Naive B cell (primary cell): ENCODE measurements at regions not wholly inside any gene's neighbourhood (a gene's known extent, or its start where the extent isn't known, plus 50 kb on each side); places are given as distances from the start of the nearest gene placed in this dataset.

Experiments used
- ATAC-seq, 2 donors: fragments of 150-1000 bp; cut with Tn5 transposase; 2 replicates each; pipeline ENCODE4 v1.10.0; 2021; ENCODE audit warnings: low read depth in 2 of 2, mild to moderate bottlenecking in 2 of 2, moderate library complexity in 2 of 2
- DNase-seq: peaks from one replicate; pipeline ENCODE4 v3.0.0; 2022
- H3K27ac Mint-ChIP-seq, 6 donors: one replicate each; pipeline ENCODE4 v1.8.0; 2020 to 2022; ENCODE audit warnings: mild to moderate bottlenecking in 6 of 6, mixed read lengths in 6 of 6, moderate library complexity in 5 of 6, inconsistent platforms in 2 of 6
- H3K27me3 Mint-ChIP-seq, 3 donors: one replicate each; pipeline ENCODE4 v1.8.0; 2021 to 2022; ENCODE audit warnings: mixed read lengths in 3 of 3, mild to moderate bottlenecking in 1 of 3
- H3K36me3 Mint-ChIP-seq, 2 donors: one replicate each; pipeline ENCODE4 v1.8.0; 2020 to 2022; ENCODE audit warnings: mixed read lengths in 2 of 2, inconsistent platforms in 1 of 2, mild to moderate bottlenecking in 1 of 2
- H3K4me1 Mint-ChIP-seq, 3 donors: one replicate each; pipeline ENCODE4 v1.8.0; 2020 to 2022; ENCODE audit warnings: mixed read lengths in 3 of 3, inconsistent platforms in 1 of 3, mild to moderate bottlenecking in 1 of 3, moderate library complexity in 1 of 3
- H3K4me3 Mint-ChIP-seq, 8 donors: one replicate each; pipeline ENCODE4 v1.8.0; 2020 to 2022; ENCODE audit warnings: mild to moderate bottlenecking in 8 of 8, mixed read lengths in 8 of 8, moderate library complexity in 8 of 8, inconsistent platforms in 2 of 8
- H3K9me3 Mint-ChIP-seq, 7 donors: one replicate each; pipeline ENCODE4 v1.8.0; 2020 to 2022; ENCODE audit warnings: mixed read lengths in 7 of 7, mild to moderate bottlenecking in 5 of 7, inconsistent platforms in 2 of 7, moderate library complexity in 1 of 7

DNA sequence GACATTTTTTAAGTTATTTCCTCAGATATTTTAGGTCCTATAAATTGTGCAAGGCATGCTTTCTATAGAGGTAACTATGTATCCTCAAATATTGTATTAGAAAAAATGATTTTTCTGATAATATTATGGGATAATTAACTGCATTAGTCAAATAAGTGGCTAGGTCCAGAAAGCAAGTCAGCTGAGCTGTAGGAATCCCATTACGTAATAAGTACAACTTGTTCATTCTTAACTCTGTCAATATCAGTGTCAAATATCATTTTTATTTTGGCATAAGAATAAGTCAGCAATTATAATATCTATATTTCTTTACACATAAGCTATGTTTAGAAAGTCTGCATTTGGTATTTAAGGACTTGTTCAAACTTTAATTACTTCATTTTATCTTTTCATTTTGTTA, 830.9 kb upstream of the GJE1 start:
- H3K27ac Mint-ChIP-seq, result no peak overlapping the region
- no peaks in the 10 kb centered on the region for H3K36me3 Mint-ChIP-seq
- H3K4me1 Mint-ChIP-seq, result no peaks in the 10 kb centered on the region
- no peak overlapping the region for H3K4me3 Mint-ChIP-seq
- DNase-seq (no peak), ATAC-seq (no peak)
- H3K9me3 Mint-ChIP-seq, result no peaks in the 10 kb centered on the region
- no peaks in the 10 kb centered on the region for H3K27me3 Mint-ChIP-seq

DNA sequence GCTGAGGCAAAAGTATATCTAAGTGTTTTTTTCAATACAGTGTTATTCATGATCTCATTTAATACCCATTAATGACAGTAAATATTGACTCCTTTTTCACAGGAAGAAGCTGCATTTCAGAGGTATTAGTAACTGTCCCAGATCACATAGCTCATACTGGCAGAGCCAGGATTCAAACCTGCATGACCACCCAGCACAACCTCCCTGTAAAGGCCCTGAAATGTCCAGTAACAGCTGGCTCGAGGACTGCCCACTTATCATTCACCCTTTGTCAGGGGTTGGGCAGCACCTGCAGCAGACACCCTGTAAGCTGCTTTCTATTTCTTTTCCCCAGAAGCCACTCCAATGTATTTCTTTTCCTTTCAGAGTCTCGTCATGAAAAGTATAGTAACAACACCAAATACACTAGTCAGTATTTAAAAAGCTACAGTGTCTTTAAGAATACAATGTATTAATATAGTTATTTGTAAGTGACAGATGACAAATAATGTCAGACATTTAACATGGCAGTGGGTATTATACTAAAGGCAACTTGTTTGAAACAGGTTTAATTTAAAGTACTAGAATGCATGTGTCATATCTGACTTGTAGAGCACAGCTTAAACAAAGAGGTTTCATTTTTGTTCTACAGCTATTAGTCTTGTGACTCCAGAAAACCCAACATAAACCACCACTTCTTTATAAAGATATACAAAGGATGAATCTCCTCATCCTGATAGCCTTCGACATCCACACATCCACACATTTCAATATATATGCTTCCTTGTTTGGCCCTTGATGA, 841.6 kb upstream of the GJE1 start:
- ATAC-seq, result no peak
- Mint-ChIP-seq H3K27ac (no peak overlapping the region), H3K4me3 (no peak overlapping the region), H3K9me3 (peaks cover 0 to 15% (median 7%) of the 10 kb centered on the region in 7 donors), H3K36me3 (no peaks in the 10 kb centered on the region), H3K27me3 (no peaks in the 10 kb centered on the region), H3K4me1 (no peaks in the 10 kb centered on the region)
- DNase-seq, result no peak

- ATAC-seq (no peak), DNase-seq (no peak)
- H3K4me3 Mint-ChIP-seq, result no peak overlapping the region
- no peaks in the 10 kb centered on the region for H3K27me3 Mint-ChIP-seq
- no peaks in the 10 kb centered on the region for H3K4me1 Mint-ChIP-seq
- peaks cover 0 to 15% (median 7%) of the 10 kb centered on the region in 7 donors for H3K9me3 Mint-ChIP-seq
- H3K27ac Mint-ChIP-seq, result no peak overlapping the region
- H3K36me3 Mint-ChIP-seq, result no peaks in the 10 kb centered on the region
Observed at GRCh38 chr6:141288947-141289346, 843.8 kb upstream of the GJE1 start.

- DNase-seq (no peak), ATAC-seq (no peak)
- no peaks in the 10 kb centered on the region for H3K27me3 Mint-ChIP-seq
Observed at GRCh38 chr6:141282263-141282662, 850.5 kb upstream of the GJE1 start.

GRCh38 chr6:141269684-141270083, 863.0 kb upstream of the GJE1 start:
- Mint-ChIP-seq H3K4me3 (no peak overlapping the region), H3K36me3 (no peaks in the 10 kb centered on the region), H3K27ac (no peak overlapping the region), H3K27me3 (no peaks in the 10 kb centered on the region), H3K4me1 (no peaks in the 10 kb centered on the region), H3K9me3 (no peaks in the 10 kb centered on the region)
- DNase-seq (no peak), ATAC-seq (no peak)

More at GRCh38 chr6:141282263-141282662, 850.5 kb upstream of the GJE1 start:
- Mint-ChIP-seq H3K36me3 (no peaks in the 10 kb centered on the region), H3K4me3 (no peak overlapping the region), H3K4me1 (no peaks in the 10 kb centered on the region), H3K27ac (no peak overlapping the region), H3K9me3 (peaks cover 0 to 3% (median 0%) of the 10 kb centered on the region in 7 donors)

DNA sequence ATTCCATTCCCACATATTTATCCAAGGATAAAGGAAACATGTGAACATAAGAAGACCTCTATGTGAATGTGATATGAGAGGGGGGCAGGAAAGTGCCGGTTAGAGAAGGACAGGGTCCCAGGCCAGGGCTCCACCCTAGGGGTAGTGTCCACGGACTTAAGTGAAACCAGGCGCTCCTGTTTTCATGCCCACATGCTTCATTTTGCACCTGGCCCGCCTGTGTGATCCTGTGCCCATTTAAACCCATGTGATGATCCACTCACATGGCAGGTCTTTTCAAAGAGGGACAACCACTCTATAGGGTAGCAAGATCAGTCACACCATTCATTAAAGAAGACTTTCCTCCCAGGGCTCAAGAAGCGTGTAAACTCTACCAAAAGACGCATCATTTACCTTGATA, 865.3 kb upstream of the GJE1 start:
- no peak for DNase-seq
- Mint-ChIP-seq H3K27ac (no peak overlapping the region), H3K27me3 (no peaks in the 10 kb centered on the region), H3K4me1 (no peaks in the 10 kb centered on the region), H3K4me3 (no peak overlapping the region), H3K9me3 (no peaks in the 10 kb centered on the region), H3K36me3 (no peaks in the 10 kb centered on the region)
- ATAC-seq, result no peak

- H3K27me3 Mint-ChIP-seq, result no peaks in the 10 kb centered on the region
- DNase-seq (no peak), ATAC-seq (no peak)
- no peaks in the 10 kb centered on the region for H3K36me3 Mint-ChIP-seq
- H3K9me3 Mint-ChIP-seq, result no peaks in the 10 kb centered on the region
- no peaks in the 10 kb centered on the region for H3K4me1 Mint-ChIP-seq
- H3K4me3 Mint-ChIP-seq, result no peak overlapping the region
- H3K27ac Mint-ChIP-seq, result no peak overlapping the region
Observed at GRCh38 chr6:141265756-141266623, 866.7 kb upstream of the GJE1 start.

GRCh38 chr6:141264101-141264500, 868.6 kb upstream of the GJE1 start:
- no peaks in the 10 kb centered on the region for H3K27me3 Mint-ChIP-seq
- no peaks in the 10 kb centered on the region for H3K36me3 Mint-ChIP-seq
- H3K9me3 Mint-ChIP-seq, result no peaks in the 10 kb centered on the region
- H3K27ac Mint-ChIP-seq, result no peak overlapping the region
- ATAC-seq (no peak), DNase-seq (no peak)
- H3K4me1 Mint-ChIP-seq, result no peaks in the 10 kb centered on the region
- no peak overlapping the region for H3K4me3 Mint-ChIP-seq

DNA sequence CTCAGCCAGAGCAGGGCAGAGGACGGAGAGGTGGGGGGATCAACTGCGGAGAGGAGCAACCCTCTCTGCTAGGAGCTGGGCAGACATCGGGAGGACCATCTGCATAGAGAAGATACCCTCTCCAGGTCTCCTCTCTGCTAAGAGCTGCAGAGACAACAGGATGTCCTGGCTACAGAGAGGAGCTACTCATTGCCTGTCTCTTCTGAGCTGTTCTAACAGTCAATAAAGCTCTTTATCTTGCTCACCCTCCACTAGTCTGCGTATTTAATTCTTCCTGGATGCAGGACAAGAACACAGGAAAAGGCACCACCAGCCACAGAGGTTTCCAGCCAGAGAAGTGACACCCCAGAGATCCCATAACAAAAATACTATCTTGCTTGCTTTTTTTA, 871.1 kb upstream of the GJE1 start:
- Mint-ChIP-seq H3K36me3 (no peaks in the 10 kb centered on the region), H3K9me3 (no peaks in the 10 kb centered on the region), H3K27me3 (no peaks in the 10 kb centered on the region), H3K4me1 (no peaks in the 10 kb centered on the region), H3K4me3 (no peak overlapping the region), H3K27ac (no peak overlapping the region)
- DNase-seq (no peak), ATAC-seq (no peak)

DNA sequence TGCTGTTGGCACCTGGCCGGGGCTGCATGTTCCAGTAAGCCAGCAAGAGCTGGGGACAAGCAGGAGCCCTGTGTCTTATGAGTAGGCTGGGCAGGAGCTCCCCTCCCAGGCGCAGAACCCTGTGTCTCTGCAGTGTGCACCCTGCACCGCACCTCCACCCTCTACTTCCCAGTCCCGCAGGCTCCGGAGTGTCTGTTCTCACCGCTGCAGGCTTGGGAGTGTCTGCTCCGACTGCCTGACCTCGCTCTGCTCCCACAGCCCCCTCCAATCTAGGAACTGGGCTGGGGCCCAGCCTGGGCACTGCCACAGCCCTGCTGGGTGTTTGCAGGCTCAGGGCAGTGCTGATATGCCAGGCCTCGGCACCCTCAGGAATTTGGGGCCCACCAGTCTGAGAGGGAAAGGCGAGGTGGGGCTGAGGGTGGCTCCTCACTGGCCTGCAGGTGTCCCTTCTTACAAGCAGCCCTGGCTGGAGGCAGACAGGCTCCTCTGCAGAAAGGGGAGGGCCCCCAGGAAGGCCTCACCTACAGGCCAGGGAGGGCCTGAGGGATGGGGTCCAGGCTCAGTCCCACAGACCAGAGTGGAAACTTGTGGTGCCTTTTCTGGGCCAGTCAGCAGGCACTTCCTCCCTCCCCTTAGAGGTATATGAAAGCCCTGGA, 871.6 kb upstream of the GJE1 start:
- no peak for ATAC-seq
- H3K27me3 Mint-ChIP-seq, result no peaks in the 10 kb centered on the region
- no peak overlapping the region for H3K27ac Mint-ChIP-seq
- H3K4me3 Mint-ChIP-seq, result no peak overlapping the region
- no peaks in the 10 kb centered on the region for H3K4me1 Mint-ChIP-seq
- DNase-seq, result no peak
- no peaks in the 10 kb centered on the region for H3K9me3 Mint-ChIP-seq
- no peaks in the 10 kb centered on the region for H3K36me3 Mint-ChIP-seq

- H3K4me1 Mint-ChIP-seq, result no peaks in the 10 kb centered on the region
- H3K27me3 Mint-ChIP-seq, result no peaks in the 10 kb centered on the region
- H3K9me3 Mint-ChIP-seq, result no peaks in the 10 kb centered on the region
- DNase-seq (no peak), ATAC-seq (no peak)
- H3K27ac Mint-ChIP-seq, result peak overlapping the region in 1 of 6 donors; percentile 51
- H3K36me3 Mint-ChIP-seq, result no peaks in the 10 kb centered on the region
- no peak overlapping the region for H3K4me3 Mint-ChIP-seq
Observed at GRCh38 chr6:141260627-141261015, 872.1 kb upstream of the GJE1 start.

DNA sequence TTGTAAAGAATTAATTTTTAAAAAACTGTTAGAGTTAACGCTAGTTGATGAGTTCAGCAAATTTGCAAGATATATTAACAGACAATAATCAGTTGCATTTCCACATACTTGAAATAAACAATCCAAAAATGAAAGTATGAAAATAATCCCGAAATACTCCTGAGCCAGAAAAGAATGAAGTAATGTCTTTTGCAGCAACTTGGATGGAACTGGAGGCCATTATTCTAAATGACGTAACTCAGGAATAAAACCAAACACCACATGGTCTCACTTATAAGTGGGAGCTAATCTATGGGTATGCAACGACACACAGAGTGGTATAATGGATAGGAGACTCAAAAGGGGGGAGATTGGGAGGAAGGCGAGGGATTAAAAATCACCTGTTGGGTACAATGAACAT, 872.9 kb upstream of the GJE1 start:
- H3K4me3 Mint-ChIP-seq, result no peak overlapping the region
- ATAC-seq (no peak), DNase-seq (no peak)
- H3K27me3 Mint-ChIP-seq, result no peaks in the 10 kb centered on the region
- no peaks in the 10 kb centered on the region for H3K4me1 Mint-ChIP-seq
- no peaks in the 10 kb centered on the region for H3K36me3 Mint-ChIP-seq
- peak overlapping the region in 1 of 6 donors; percentile 63 for H3K27ac Mint-ChIP-seq
- H3K9me3 Mint-ChIP-seq, result no peaks in the 10 kb centered on the region

DNA sequence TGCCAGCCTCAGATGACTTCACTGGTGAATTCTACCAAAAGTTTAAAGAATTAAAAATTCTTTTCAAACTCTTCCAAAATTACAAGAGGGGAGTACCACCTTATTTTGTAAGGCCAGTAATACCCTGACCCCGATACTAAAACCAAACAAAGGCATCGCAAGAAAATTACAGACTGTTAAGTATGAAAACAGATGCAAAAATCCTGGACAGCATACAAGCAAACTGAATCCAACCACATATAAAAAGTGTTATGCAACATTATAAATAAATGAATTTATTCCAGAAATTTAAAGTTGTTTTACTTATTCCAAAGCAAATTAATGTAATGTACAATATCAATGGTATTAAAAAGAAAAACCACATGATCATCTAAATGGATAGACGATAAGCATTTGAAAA, 873.6 kb upstream of the GJE1 start:
- no peaks in the 10 kb centered on the region for H3K36me3 Mint-ChIP-seq
- H3K9me3 Mint-ChIP-seq, result no peaks in the 10 kb centered on the region
- ATAC-seq (no peak), DNase-seq (no peak)
- no peak overlapping the region for H3K4me3 Mint-ChIP-seq
- H3K27ac Mint-ChIP-seq, result no peak overlapping the region
- H3K27me3 Mint-ChIP-seq, result no peaks in the 10 kb centered on the region
- H3K4me1 Mint-ChIP-seq, result no peaks in the 10 kb centered on the region

DNA sequence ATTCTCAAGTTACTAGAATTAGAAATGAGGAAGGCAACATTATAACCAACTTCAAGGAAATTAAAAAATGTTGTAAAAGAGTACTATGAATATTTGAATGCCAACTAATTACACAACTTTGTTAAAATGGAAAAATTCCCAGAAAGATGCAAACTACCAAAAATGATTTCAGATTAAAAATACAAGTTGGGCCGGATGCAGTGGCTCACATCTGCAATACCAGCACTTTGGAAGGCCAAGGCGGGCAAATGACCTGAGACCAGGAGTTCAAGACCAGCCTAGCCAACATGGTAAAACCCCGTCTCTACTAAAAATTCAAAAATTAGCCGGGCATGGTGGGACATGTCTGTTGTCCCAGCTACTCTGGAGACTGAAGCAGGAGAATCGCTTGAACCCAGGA, 874.2 kb upstream of the GJE1 start:
- H3K27ac Mint-ChIP-seq, result no peak overlapping the region
- DNase-seq (no peak), ATAC-seq (no peak)
- no peak overlapping the region for H3K4me3 Mint-ChIP-seq
- no peaks in the 10 kb centered on the region for H3K27me3 Mint-ChIP-seq
- no peaks in the 10 kb centered on the region for H3K4me1 Mint-ChIP-seq
- H3K9me3 Mint-ChIP-seq, result no peaks in the 10 kb centered on the region
- no peaks in the 10 kb centered on the region for H3K36me3 Mint-ChIP-seq
